Heart right ventricle (tissue), 16 donors: ENCODE measurements at regions not wholly inside any gene's neighbourhood (a gene's known extent, or its start where the extent isn't known, plus 50 kb on each side); places are given as distances from the start of the nearest gene placed in this dataset.

Experiments used
- ATAC-seq, 8 donors: fragments of 200-7000 bp; cut with Tn5 transposase; one replicate each; pipeline ENCODE4 v1.9.1; 2020; ENCODE audit warnings: mild to moderate bottlenecking in 8 of 8, moderate library complexity in 8 of 8, moderate number of reproducible peaks in 1 of 8
- DNase-seq, 2 donors: peaks; one replicate each; pipeline ENCODE4 v3.0.0-alpha.2; 2020
- H3K27ac ChIP-seq, 10 donors: fragments of 200-600 bp; sonication (generic) in 2 of 10; one replicate each; pipeline versions ENCODE4 v1.5.0 to v1.8.0; 2020 to 2022; ENCODE audit warnings: mild to moderate bottlenecking in 3 of 10
- H3K27me3 ChIP-seq, 7 donors: fragments of 200-600 bp; one replicate each; pipeline ENCODE4 v1.8.0; 2021 to 2022; ENCODE audit warnings: mild to moderate bottlenecking in 2 of 7
- H3K36me3 ChIP-seq, 9 donors: fragments of 200-600 bp; sonication (generic) in 1 of 9; one replicate each; pipeline versions ENCODE4 v1.5.0 to v1.8.0; 2020 to 2022; ENCODE audit warnings: mild to moderate bottlenecking in 2 of 9
- H3K4me1 ChIP-seq, 9 donors: fragments of 200-600 bp; sonication (generic) in 1 of 9; one replicate each; pipeline versions ENCODE4 v1.5.0 to v1.8.0; 2020 to 2022; ENCODE audit warnings: mild to moderate bottlenecking in 4 of 9
- H3K4me3 ChIP-seq, 10 donors: fragments of 200-600 bp; sonication (generic) in 2 of 10; one replicate each; pipeline versions ENCODE4 v1.5.0 to v1.8.0; 2020 to 2022; ENCODE audit warnings: mild to moderate bottlenecking in 7 of 10, moderate library complexity in 2 of 10
- H3K9me3 ChIP-seq, 11 donors: fragments of 200-600 bp in 10 of 11; sonication (generic) in 2 of 11; one replicate each; pipeline versions ENCODE4 v1.5.0 to v1.8.0; 2013 to 2022; ENCODE audit warnings: mild to moderate bottlenecking in 2 of 11, control low read depth in 1 of 11, moderate library complexity in 1 of 11
- CTCF ChIP-seq, 9 donors: fragments of 200-600 bp; sonication (generic) in 2 of 9; IDR thresholded peaks; one replicate each; pipeline versions ENCODE4 v1.5.0 to v1.8.0; 2021 to 2022; ENCODE audit warnings: antibody characterized with exemption in 9 of 9, mild to moderate bottlenecking in 5 of 9, moderate library complexity in 1 of 9
- WGBS, 2 donors: extraction: QIAGEN DNeasy Blood & Tissue Kit; methylation state at CpG; one replicate each; pipeline ENCODE4 v1.1.7; 2013; ENCODE audit warnings: inconsistent platforms in 1 of 2; 5-methylcytosine and 5-hydroxymethylcytosine counted together
- intact Hi-C, 10 donors: fragments of 100-400 bp; cut with DNase I; formaldehyde crosslinking; loops; one replicate each; pipeline versions ENCODE4 v1.11.1 to v1.14.2; 2022
- donor health status: Arrhythmogenic right ventricular cardiomyopathy.
- donor health status: ischemic (EF 13 %, LVEDD 7.1; RV severe dilation, severe dysfunction).
- donor health status: healthy with polysubstance abuse.
- donor health status: DM: no; HTN: yes; CAD: no.
- donor health status: DM: no; HTN: no; CAD: no.
- donor health status: ischemic (EF 25% LVEDD 6.9; RV normal size, moderate dysfunction).
- donor health status: ischemic (EF 25% LVEDD 5.7; RV mildly dilated, moderate dysfunction).
- donor health status: healthy.
- donor health status: DM: yes; HTN: yes; CAD: no.
- donor health status: Ischemic cardiomyopathy.
- donor health status: ischemic (EF 35%, LVEDD 5.7; RV mildly dilated, moderate dysfunction).
- donor health status: nonischemic (EF 11% LVEDD 7.7; RV severe dilation, severe dysfunction).
- donor health status: DM: yes; HTN: yes; CAD: no.
- donor health status: PGD.
- donor health status: ischemic (EF 29% LVEDD 5.4; RV normal size, mild dysfunction).
- donor health status: nonischemic (EF 23%, LVEDD 6.1; RV moderate dilation, normal function).

- 98 to 99% methylated on average over 4 of the region's 4 CpGs for WGBS, 2 donors
- Histone ChIP-seq H3K36me3 (no peaks in the 10 kb centered on the region), H3K4me1 (peaks cover 0 to 25% (median 9%) of the 10 kb centered on the region in 9 donors), H3K27me3 (peaks cover 0 to 11% (median 0%) of the 10 kb centered on the region in 7 donors), H3K4me3 (no peak overlapping the region), H3K9me3 (peaks cover 0 to 12% (median 0%) of the 10 kb centered on the region in 11 donors), H3K27ac (no peak overlapping the region)
- TF ChIP-seq CTCF (IDR thresholded peaks at IDR 0.05): no peak
- ATAC-seq (no peak), DNase-seq (no peak)
- intact Hi-C loops: no loop called here
Observed at GRCh38 chr20:47855799-47856198, 70.5 kb upstream of the SULF2 start.

GRCh38 chr20:47854687-47855212 lies 69.5 kb upstream of the SULF2 start:
- DNase-seq: no peak
- H3K4me3 ChIP-seq: no peak overlapping the region
- no peaks in the 10 kb centered on the region for H3K36me3 ChIP-seq
- ATAC-seq: no peak
- TF ChIP-seq CTCF (IDR thresholded peaks at IDR 0.05): peak in 6 of 9 donors; percentile 20 to 43 (median 26)
- intact Hi-C loops: no loop called here
- WGBS, 2 donors: 66 to 68% methylated on average over 10 of the region's 10 CpGs
- no peak overlapping the region for H3K27ac ChIP-seq
- peaks cover 0 to 5% (median 0%) of the 10 kb centered on the region in 7 donors for H3K27me3 ChIP-seq
- H3K9me3 ChIP-seq: peaks cover 0 to 12% (median 0%) of the 10 kb centered on the region in 11 donors
- H3K4me1 ChIP-seq: peaks cover 0 to 25% (median 9%) of the 10 kb centered on the region in 9 donors

GRCh38 chr20:47851774-47852173 lies 66.5 kb upstream of the SULF2 start:
- intact Hi-C loops: no loop called here
- Histone ChIP-seq H3K27me3 (peaks cover 0 to 9% (median 2%) of the 10 kb centered on the region in 7 donors), H3K4me3 (no peak overlapping the region), H3K36me3 (no peaks in the 10 kb centered on the region), H3K27ac (no peak overlapping the region), H3K4me1 (peaks cover 0 to 9% (median 0%) of the 10 kb centered on the region in 9 donors), H3K9me3 (peaks cover 0 to 12% (median 0%) of the 10 kb centered on the region in 11 donors)
- WGBS, 2 donors: 90 to 94% methylated on average over 7 of the region's 7 CpGs
- no peak for DNase-seq
- TF ChIP-seq CTCF (IDR thresholded peaks at IDR 0.05): no peak
- ATAC-seq: no peak

- no peaks in the 10 kb centered on the region for H3K36me3 ChIP-seq
- TF ChIP-seq CTCF (IDR thresholded peaks at IDR 0.05): no peak
- peaks cover 0 to 22% (median 6%) of the 10 kb centered on the region in 7 donors for H3K27me3 ChIP-seq
- 68 to 76% methylated on average over 5 of the region's 5 CpGs for WGBS, 2 donors
- no peak overlapping the region for H3K27ac ChIP-seq
- H3K9me3 ChIP-seq: peaks cover 0 to 6% (median 0%) of the 10 kb centered on the region in 11 donors
- DNase-seq: no peak
- intact Hi-C loops: no loop called here
- peaks cover 0 to 8% (median 0%) of the 10 kb centered on the region in 9 donors for H3K4me1 ChIP-seq
- H3K4me3 ChIP-seq: no peak overlapping the region
- no peak for ATAC-seq
Observed at GRCh38 chr20:47850146-47850545, 64.9 kb upstream of the SULF2 start.
